Inferior parietal cortex (tissue), 1 donor: ENCODE measurements at regions not wholly inside any gene's neighbourhood (a gene's known extent, or its start where the extent isn't known, plus 50 kb on each side); places are given as distances from the start of the nearest gene placed in this dataset.
"Not testable (repeated sequence)": the region's sequence is repeated elsewhere in the genome, so short reads cannot be mapped to it uniquely, and the experiment has no call there.

Experiments used
- DNase-seq: peaks from one replicate; pipeline ENCODE4 v3.0.0-alpha.2; 2016; ENCODE audit errors: extremely low spot score

GRCh38 chr13:53101883-53102282 lies 73.3 kb downstream of the OLFM4 start:
- no peak for DNase-seq

GRCh38 chr13:53104136-53104535 lies 75.5 kb downstream of the OLFM4 start:
- no peak for DNase-seq

- DNase-seq = no peak
These were observed 76.9 kb downstream of the OLFM4 start for GRCh38 chr13:53105477-53105876.

- DNase-seq = no peak
These were observed 77.3 kb downstream of the OLFM4 start for GRCh38 chr13:53105890-53106289.

- DNase-seq = no peak
These were observed 81.6 kb downstream of the OLFM4 start for GRCh38 chr13:53110181-53110580.

GRCh38 chr13:53110614-53111013 lies 82.0 kb downstream of the OLFM4 start:
- no peak for DNase-seq

- DNase-seq = no peak
These were observed 83.9 kb downstream of the OLFM4 start for GRCh38 chr13:53112522-53112921.

- DNase-seq = not testable (repeated sequence)
These were observed 88.4 kb downstream of the OLFM4 start for GRCh38 chr13:53117048-53117447.

GRCh38 chr13:53121131-53121773 lies 92.6 kb downstream of the OLFM4 start:
- no peak for DNase-seq

GRCh38 chr13:53121919-53122318 lies 93.3 kb downstream of the OLFM4 start:
- no peak for DNase-seq

GRCh38 chr13:53123536-53123935 lies 94.9 kb downstream of the OLFM4 start:
- no peak for DNase-seq

- no peak for DNase-seq
These were observed 96.0 kb downstream of the OLFM4 start for GRCh38 chr13:53124623-53125022.

GRCh38 chr13:53126841-53127245 lies 98.2 kb downstream of the OLFM4 start:
- DNase-seq = no peak

GRCh38 chr13:53127373-53127772 lies 98.8 kb downstream of the OLFM4 start:
- no peak for DNase-seq

- DNase-seq = no peak
These were observed 101.3 kb downstream of the OLFM4 start for GRCh38 chr13:53129864-53130393.

GRCh38 chr13:53131361-53131760 lies 102.7 kb downstream of the OLFM4 start:
- no peak for DNase-seq

- DNase-seq = no peak
These were observed 106.7 kb downstream of the OLFM4 start for GRCh38 chr13:53135301-53135700.

GRCh38 chr13:53136554-53137215 lies 108.1 kb downstream of the OLFM4 start:
- DNase-seq = no peak

GRCh38 chr13:53137779-53138178 lies 109.2 kb downstream of the OLFM4 start:
- DNase-seq = no peak

- DNase-seq = no peak
These were observed 109.9 kb downstream of the OLFM4 start for GRCh38 chr13:53138376-53139036.

- no peak for DNase-seq
These were observed 112.7 kb downstream of the OLFM4 start for GRCh38 chr13:53141336-53141735.

- no peak for DNase-seq
These were observed 113.7 kb downstream of the OLFM4 start for GRCh38 chr13:53142306-53142705.
